ENCODE measurements at regions not wholly inside any gene's neighbourhood (a gene's known extent, or its start where the extent isn't known, plus 50 kb on each side); places are given as distances from the start of the nearest gene placed in this dataset.
"Not testable (repeated sequence)": the region's sequence is repeated elsewhere in the genome, so short reads cannot be mapped to it uniquely, and the experiment has no call there.

DNA sequence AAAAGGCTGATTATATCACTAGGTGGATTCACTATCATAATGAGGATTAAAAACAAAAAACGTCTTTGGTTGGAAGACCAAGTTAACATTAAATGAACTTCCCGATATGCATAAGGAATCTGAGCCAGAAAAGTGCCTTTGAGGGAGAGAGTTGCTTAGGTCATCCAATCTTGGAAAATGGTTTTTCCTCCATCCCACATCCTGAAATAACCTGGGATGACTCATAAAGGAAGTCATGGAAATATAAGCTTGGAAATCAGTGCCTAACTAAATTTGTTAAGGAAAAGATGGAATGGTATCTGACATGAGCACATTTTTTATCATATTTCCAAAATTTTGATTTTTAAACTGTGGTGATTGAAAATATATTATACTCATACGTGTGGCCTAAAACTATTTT is 66.0 kb downstream of the KBTBD8 start:
- Histone ChIP-seq H3K9me3 (ENCODE audit: control insufficient read depth, insufficient read depth, low read depth, low read length) (peaks cover 15% of the 10 kb centered on the region), H3K36me3 (ENCODE audit: control insufficient read depth, insufficient read depth, low read length) (no peaks in the 10 kb centered on the region), H3K9ac (ENCODE audit: low read length) (no peak overlapping the region), H3K27ac (ENCODE audit: low read depth, low read length) (no peak overlapping the region), H3K27me3 (ENCODE audit: control insufficient read depth, insufficient read depth, low read length) (no peaks in the 10 kb centered on the region), H3K4me1 (ENCODE audit: control insufficient read depth, insufficient read depth, low read length) (no peaks in the 10 kb centered on the region), H3K4me3 (ENCODE audit: low read depth, low read length) (no peak overlapping the region)

DNA sequence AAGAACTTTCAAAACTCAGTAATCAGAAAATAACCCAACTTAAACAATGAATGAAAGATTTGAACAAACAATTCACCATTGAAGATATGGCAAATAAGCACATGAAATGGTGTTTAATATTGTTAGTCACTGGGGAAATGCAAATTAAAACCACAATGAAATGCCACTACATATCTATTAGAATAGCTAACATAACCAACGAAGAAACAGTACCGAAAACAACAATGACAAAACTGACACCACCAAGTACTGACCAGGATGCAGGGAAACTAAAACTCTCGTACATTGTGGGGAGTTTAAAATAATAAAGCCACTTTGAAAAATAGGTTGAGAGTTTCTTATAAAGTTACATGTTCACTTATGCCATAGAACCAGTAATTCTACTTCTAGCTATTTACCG is 69.1 kb downstream of the KBTBD8 start:
- H3K4me1 ChIP-seq (ENCODE audit: control insufficient read depth, insufficient read depth, low read length), result no peaks in the 10 kb centered on the region
- no peak overlapping the region for H3K9ac ChIP-seq (ENCODE audit: low read length)
- H3K27me3 ChIP-seq (ENCODE audit: control insufficient read depth, insufficient read depth, low read length), result no peaks in the 10 kb centered on the region
- H3K4me3 ChIP-seq (ENCODE audit: low read depth, low read length), result no peak overlapping the region
- no peaks in the 10 kb centered on the region for H3K36me3 ChIP-seq (ENCODE audit: control insufficient read depth, insufficient read depth, low read length)
- no peak overlapping the region for H3K27ac ChIP-seq (ENCODE audit: low read depth, low read length)
- no peaks in the 10 kb centered on the region for H3K9me3 ChIP-seq (ENCODE audit: control insufficient read depth, insufficient read depth, low read depth, low read length)

DNA sequence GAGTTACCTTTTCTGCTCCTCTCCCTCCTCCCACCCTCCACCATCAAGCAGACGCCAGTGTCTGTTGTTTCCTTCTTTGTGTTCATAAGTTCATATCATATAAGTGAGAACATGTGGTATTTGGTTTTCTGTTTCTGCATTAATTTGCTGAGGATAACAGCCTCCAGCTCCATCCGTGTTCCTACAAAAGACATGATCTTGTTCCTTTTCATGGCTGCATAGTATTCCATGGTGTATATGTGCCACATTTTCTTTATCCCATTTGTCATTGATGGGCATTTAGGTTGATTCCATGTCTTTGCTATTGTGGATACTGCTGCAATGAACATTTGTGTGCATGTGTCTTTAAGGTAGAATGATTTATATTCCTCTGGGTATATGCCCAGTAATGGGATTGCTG is 74.5 kb downstream of the KBTBD8 start:
- not testable (repeated sequence) for H3K27me3 ChIP-seq (ENCODE audit: control insufficient read depth, insufficient read depth, low read length); H3K4me3 ChIP-seq (ENCODE audit: low read depth, low read length); H3K36me3 ChIP-seq (ENCODE audit: control insufficient read depth, insufficient read depth, low read length); H3K4me1 ChIP-seq (ENCODE audit: control insufficient read depth, insufficient read depth, low read length); H3K9ac ChIP-seq (ENCODE audit: low read length); H3K9me3 ChIP-seq (ENCODE audit: control insufficient read depth, insufficient read depth, low read depth, low read length); H3K27ac ChIP-seq (ENCODE audit: low read depth, low read length)

DNA sequence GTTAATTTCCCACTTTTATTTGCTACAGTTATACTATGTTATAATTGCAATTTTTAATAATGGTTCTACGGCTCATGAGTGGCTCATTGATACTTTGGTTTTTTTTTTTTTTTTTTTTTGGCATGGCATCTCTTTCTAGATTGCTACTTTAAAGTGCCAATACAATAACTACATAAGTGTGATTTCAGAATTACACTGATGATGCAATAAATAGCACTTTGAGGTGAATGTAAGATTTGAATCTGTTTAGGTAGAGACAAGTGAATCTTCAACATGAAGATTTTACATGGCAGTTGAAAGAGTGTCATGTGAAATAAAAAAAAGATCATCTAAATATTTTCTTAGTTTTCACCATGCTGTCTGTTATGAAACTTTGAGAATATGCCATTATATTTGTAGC is 75.7 kb downstream of the KBTBD8 start:
- no peaks in the 10 kb centered on the region for H3K36me3 ChIP-seq (ENCODE audit: control insufficient read depth, insufficient read depth, low read length)
- H3K4me1 ChIP-seq (ENCODE audit: control insufficient read depth, insufficient read depth, low read length), result no peaks in the 10 kb centered on the region; the same call in 1 of the 2 replicates
- H3K9me3 ChIP-seq (ENCODE audit: control insufficient read depth, insufficient read depth, low read depth, low read length), result no peaks in the 10 kb centered on the region
- no peak overlapping the region for H3K9ac ChIP-seq (ENCODE audit: low read length)
- no peak overlapping the region for H3K27ac ChIP-seq (ENCODE audit: low read depth, low read length)
- no peak overlapping the region for H3K4me3 ChIP-seq (ENCODE audit: low read depth, low read length)
- no peaks in the 10 kb centered on the region for H3K27me3 ChIP-seq (ENCODE audit: control insufficient read depth, insufficient read depth, low read length)

DNA sequence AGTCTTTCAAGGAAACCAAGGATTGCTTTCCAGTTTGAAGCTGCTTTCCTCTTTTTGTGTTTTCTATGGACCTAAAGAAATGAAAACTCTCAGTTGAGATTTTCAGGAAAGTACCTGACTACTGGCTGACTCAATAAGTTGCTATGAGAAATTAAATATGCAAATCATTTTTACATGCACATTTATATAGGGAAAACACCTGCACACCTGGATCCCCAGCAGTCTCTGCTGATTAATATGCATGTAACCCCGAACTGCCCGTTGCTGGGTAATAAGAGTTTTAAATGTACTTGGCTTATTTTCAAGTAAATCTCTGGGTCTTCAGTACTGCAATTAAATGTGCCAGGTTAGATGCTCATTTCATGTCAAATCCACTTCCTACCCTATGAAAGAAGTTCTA is 77.2 kb downstream of the KBTBD8 start:
- Histone ChIP-seq H3K36me3 (ENCODE audit: control insufficient read depth, insufficient read depth, low read length) (no peaks in the 10 kb centered on the region), H3K9me3 (ENCODE audit: control insufficient read depth, insufficient read depth, low read depth, low read length) (no peaks in the 10 kb centered on the region), H3K4me1 (ENCODE audit: control insufficient read depth, insufficient read depth, low read length) (no peaks in the 10 kb centered on the region; the same call in 1 of the 2 replicates), H3K27me3 (ENCODE audit: control insufficient read depth, insufficient read depth, low read length) (no peaks in the 10 kb centered on the region), H3K4me3 (ENCODE audit: low read depth, low read length) (no peak overlapping the region), H3K9ac (ENCODE audit: low read length) (no peak overlapping the region), H3K27ac (ENCODE audit: low read depth, low read length) (no peak overlapping the region)

DNA sequence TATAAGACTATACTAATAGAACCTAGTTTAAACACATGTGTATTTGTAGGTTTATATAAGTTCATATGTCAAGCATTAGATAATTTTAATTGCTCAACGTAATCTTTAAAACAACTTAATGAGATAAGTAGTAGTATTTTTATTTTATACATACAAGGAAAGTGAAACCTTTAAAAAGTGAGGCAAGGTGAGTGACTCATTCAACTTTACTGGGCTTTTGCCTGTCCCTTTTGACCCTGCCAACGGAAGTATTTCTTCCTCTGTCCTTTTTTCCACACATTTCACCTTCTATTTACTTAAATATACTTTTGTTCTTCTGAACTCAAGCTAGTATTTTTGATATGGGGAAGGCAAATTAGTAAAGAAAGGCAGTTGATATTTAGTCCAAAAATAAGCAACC is 78.5 kb downstream of the KBTBD8 start:
- Histone ChIP-seq H3K9me3 (ENCODE audit: control insufficient read depth, insufficient read depth, low read depth, low read length) (no peaks in the 10 kb centered on the region), H3K4me3 (ENCODE audit: low read depth, low read length) (no peak overlapping the region), H3K36me3 (ENCODE audit: control insufficient read depth, insufficient read depth, low read length) (no peaks in the 10 kb centered on the region), H3K27me3 (ENCODE audit: control insufficient read depth, insufficient read depth, low read length) (no peaks in the 10 kb centered on the region), H3K27ac (ENCODE audit: low read depth, low read length) (no peak overlapping the region), H3K4me1 (ENCODE audit: control insufficient read depth, insufficient read depth, low read length) (no peaks in the 10 kb centered on the region; the same call in 1 of the 2 replicates), H3K9ac (ENCODE audit: low read length) (no peak overlapping the region)

DNA sequence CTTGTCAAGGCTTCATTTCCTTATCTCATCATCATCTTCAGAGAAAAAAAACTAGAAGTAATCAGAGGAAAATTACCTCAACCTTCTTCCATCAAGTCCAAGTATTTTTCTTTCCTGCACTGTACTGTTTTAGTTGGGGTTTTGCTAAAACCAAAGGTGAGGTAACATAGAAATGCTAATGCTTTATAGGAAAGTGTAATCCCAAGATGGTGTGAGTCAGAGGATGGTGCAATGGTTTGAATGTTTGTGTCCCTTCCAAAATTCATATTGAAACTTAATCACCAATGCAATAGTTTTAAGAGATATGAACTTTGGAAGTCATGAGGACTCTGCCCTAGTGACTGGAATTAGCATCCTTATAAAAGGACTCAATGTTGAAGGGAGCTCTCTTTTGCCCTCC is 79.5 kb downstream of the KBTBD8 start:
- Histone ChIP-seq H3K4me3 (ENCODE audit: low read depth, low read length) (no peak overlapping the region), H3K36me3 (ENCODE audit: control insufficient read depth, insufficient read depth, low read length) (no peaks in the 10 kb centered on the region), H3K9me3 (ENCODE audit: control insufficient read depth, insufficient read depth, low read depth, low read length) (no peaks in the 10 kb centered on the region), H3K27ac (ENCODE audit: low read depth, low read length) (no peak overlapping the region), H3K4me1 (ENCODE audit: control insufficient read depth, insufficient read depth, low read length) (no peaks in the 10 kb centered on the region; the same call in 1 of the 2 replicates), H3K27me3 (ENCODE audit: control insufficient read depth, insufficient read depth, low read length) (no peaks in the 10 kb centered on the region), H3K9ac (ENCODE audit: low read length) (no peak overlapping the region)

DNA sequence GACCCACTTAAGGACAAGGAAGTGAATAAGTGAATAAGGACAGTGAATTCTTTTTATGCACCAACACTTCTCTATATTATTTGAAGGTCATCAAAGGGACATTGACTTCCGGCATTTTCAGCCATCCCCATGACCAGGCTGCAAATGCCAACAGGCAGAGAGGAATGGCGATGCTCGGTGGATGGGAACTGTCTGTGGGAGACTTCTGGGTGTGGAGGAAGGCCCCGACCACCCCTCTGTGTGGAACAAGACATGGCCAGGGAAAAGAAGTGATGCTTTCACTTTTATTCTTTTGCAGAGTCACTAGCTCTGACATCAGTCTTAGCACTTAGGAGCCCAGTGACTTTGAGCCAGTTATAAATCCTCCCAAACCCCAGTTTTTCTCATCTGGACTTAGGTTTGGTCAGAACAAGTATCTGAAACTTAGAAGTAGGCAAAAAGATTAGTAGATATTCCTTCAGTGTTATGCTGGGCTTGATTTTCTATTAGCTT is 84.5 kb downstream of the KBTBD8 start:
- H3K27me3 ChIP-seq (ENCODE audit: control insufficient read depth, insufficient read depth, low read length), result no peaks in the 10 kb centered on the region
- H3K9ac ChIP-seq (ENCODE audit: low read length), result no peak overlapping the region
- H3K9me3 ChIP-seq (ENCODE audit: control insufficient read depth, insufficient read depth, low read depth, low read length), result no peaks in the 10 kb centered on the region
- no peaks in the 10 kb centered on the region for H3K36me3 ChIP-seq (ENCODE audit: control insufficient read depth, insufficient read depth, low read length)
- no peaks in the 10 kb centered on the region for H3K4me1 ChIP-seq (ENCODE audit: control insufficient read depth, insufficient read depth, low read length)
- H3K27ac ChIP-seq (ENCODE audit: low read depth, low read length), result no peak overlapping the region
- no peak overlapping the region for H3K4me3 ChIP-seq (ENCODE audit: low read depth, low read length)

DNA sequence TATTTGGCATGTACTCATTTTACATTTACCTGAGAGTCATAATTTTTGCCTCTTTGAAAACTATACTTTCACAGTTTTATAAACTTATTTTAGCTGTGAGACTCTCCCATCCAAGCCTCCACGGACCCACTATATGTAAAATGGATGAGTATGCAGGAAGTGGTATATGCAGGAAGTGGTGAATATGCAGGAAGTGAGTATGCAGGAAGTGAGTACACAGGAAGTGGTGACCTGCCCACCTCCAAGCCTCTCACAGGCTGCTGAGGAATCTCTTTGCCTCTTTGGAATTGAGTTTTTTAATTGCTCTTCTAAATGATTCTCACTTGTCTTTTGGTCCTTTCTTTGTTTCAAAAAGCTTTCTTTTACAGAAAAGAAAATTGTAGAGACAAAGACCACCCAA is 85.2 kb downstream of the KBTBD8 start:
- Histone ChIP-seq H3K4me1 (ENCODE audit: control insufficient read depth, insufficient read depth, low read length) (no peaks in the 10 kb centered on the region), H3K9ac (ENCODE audit: low read length) (no peak overlapping the region), H3K36me3 (ENCODE audit: control insufficient read depth, insufficient read depth, low read length) (no peaks in the 10 kb centered on the region), H3K9me3 (ENCODE audit: control insufficient read depth, insufficient read depth, low read depth, low read length) (no peaks in the 10 kb centered on the region), H3K27ac (ENCODE audit: low read depth, low read length) (no peak overlapping the region), H3K27me3 (ENCODE audit: control insufficient read depth, insufficient read depth, low read length) (no peaks in the 10 kb centered on the region), H3K4me3 (ENCODE audit: low read depth, low read length) (no peak overlapping the region)

DNA sequence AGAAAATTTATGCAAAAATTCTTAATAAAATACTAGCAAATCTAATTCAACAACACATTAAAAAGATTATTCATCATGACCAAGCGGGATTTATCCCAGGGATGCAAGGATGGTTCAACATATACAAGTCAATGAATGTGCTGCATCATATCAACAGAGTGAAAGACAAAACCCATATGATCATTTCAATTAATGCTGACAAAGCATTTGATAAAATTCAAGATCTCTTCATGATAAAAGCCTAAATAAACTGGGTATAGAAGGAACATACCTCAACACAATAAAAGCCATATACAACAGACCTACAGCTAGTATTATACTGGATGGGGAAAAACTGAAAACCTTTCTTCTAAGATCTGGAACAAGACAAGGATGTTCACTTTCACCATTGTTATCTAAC is 89.7 kb downstream of the KBTBD8 start:
- H3K36me3 ChIP-seq (ENCODE audit: control insufficient read depth, insufficient read depth, low read length), result no peaks in the 10 kb centered on the region
- H3K9me3 ChIP-seq (ENCODE audit: control insufficient read depth, insufficient read depth, low read depth, low read length), result no peaks in the 10 kb centered on the region
- H3K4me3 ChIP-seq (ENCODE audit: low read depth, low read length), result no peak overlapping the region
- H3K27me3 ChIP-seq (ENCODE audit: control insufficient read depth, insufficient read depth, low read length), result no peaks in the 10 kb centered on the region
- H3K27ac ChIP-seq (ENCODE audit: low read depth, low read length), result no peak overlapping the region
- no peaks in the 10 kb centered on the region for H3K4me1 ChIP-seq (ENCODE audit: control insufficient read depth, insufficient read depth, low read length)
- H3K9ac ChIP-seq (ENCODE audit: low read length), result no peak overlapping the region

DNA sequence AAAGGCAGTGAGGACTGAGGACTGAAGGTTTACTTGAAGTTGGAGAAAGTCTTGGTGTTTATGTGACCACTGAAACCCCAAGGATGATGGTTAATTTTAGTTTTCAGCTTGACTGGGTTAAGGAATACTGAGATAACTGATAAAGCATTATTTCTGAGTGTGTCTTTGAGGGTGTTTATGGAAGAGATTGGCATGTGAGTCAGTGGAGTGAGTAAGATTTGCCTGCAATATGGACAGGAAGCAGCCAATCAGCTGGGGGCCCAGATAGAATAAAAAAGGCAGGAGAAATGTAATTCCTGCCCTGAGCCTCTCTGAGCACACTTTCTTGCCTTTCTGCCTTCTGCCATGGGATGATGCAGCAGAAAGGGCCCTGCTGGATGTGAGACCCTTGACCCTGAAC is 92.4 kb downstream of the KBTBD8 start:
- no peaks in the 10 kb centered on the region for H3K27me3 ChIP-seq (ENCODE audit: control insufficient read depth, insufficient read depth, low read length)
- no peaks in the 10 kb centered on the region for H3K36me3 ChIP-seq (ENCODE audit: control insufficient read depth, insufficient read depth, low read length)
- no peaks in the 10 kb centered on the region for H3K4me1 ChIP-seq (ENCODE audit: control insufficient read depth, insufficient read depth, low read length)
- H3K9me3 ChIP-seq (ENCODE audit: control insufficient read depth, insufficient read depth, low read depth, low read length), result no peaks in the 10 kb centered on the region
- H3K27ac ChIP-seq (ENCODE audit: low read depth, low read length), result no peak overlapping the region
- no peak overlapping the region for H3K4me3 ChIP-seq (ENCODE audit: low read depth, low read length)
- no peak overlapping the region for H3K9ac ChIP-seq (ENCODE audit: low read length)

DNA sequence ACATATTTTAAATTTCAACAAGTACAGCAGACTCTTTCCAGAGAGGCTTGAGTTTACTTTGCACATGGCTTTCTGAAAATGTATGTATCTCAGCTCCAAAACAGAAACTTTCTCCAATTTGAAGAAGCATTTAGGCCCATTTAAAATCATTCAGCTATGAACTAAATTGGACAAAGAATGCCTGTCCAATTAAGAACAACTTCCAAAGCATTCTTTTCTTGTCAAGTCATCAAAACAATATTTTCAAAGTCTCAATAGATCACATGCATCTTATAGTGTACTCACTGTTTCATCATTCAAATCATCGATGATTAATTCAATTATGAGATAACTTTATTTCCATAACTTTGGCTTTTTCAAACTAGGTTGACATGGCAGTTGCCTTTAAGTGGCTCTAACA is 95.2 kb downstream of the KBTBD8 start:
- H3K4me1 ChIP-seq (ENCODE audit: control insufficient read depth, insufficient read depth, low read length), result no peaks in the 10 kb centered on the region
- no peak overlapping the region for H3K9ac ChIP-seq (ENCODE audit: low read length)
- H3K36me3 ChIP-seq (ENCODE audit: control insufficient read depth, insufficient read depth, low read length), result no peaks in the 10 kb centered on the region
- H3K9me3 ChIP-seq (ENCODE audit: control insufficient read depth, insufficient read depth, low read depth, low read length), result no peaks in the 10 kb centered on the region
- no peak overlapping the region for H3K4me3 ChIP-seq (ENCODE audit: low read depth, low read length)
- H3K27ac ChIP-seq (ENCODE audit: low read depth, low read length), result no peak overlapping the region
- no peaks in the 10 kb centered on the region for H3K27me3 ChIP-seq (ENCODE audit: control insufficient read depth, insufficient read depth, low read length)

Data from HUES6 (cell line).